GDM1 (cell line): ENCODE measurements at regions not wholly inside any gene's neighbourhood (a gene's known extent, or its start where the extent isn't known, plus 50 kb on each side); places are given as distances from the start of the nearest gene placed in this dataset.
A peak's percentile ranks its signal among the peaks of the same experiment; 100 is the strongest.

Experiments
- DNase-seq: peaks from one replicate; lab custom pipeline; 2025; lab: John Stamatoyannopoulos, UW

DNA sequence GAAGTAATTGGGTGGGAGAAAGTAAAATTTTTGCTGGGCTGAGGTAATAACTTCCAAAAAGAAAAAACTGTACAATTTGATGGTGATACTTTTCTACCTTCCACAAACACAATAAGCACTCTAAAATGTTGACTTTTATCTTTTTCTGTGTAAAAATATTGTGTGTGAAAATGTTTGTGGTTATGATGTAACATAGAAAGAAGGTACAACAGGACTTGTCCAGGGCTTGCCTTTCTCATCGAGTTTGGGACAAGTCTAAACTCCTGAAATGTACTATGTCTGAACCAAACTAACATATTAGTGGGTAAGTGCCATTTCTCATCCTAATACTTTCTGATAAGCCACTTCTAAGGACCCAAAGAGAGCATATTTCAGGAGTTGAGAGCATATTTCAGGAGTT lies 174.2 kb upstream of the PDGFD start:
- no peak for DNase-seq

DNA sequence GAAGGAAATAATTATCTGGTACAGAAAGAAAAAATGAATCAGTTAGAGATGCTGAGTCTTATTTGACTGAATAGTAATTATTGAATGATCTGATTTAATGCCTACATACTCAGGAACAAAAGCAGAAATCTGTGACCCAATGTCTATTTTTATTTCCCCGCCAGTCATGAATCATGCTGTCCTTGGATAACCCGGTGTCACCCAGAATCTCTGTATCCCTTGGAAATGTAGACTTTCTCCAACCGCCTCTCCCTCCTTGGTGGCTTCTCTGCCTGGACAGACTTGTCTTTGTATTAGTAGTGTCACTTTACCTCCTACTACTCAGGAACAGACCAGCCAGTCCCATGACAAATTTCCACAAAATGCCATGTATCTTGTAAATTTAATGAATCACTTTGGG lies 173.3 kb upstream of the PDGFD start:
- DNase-seq, result no peak

DNA sequence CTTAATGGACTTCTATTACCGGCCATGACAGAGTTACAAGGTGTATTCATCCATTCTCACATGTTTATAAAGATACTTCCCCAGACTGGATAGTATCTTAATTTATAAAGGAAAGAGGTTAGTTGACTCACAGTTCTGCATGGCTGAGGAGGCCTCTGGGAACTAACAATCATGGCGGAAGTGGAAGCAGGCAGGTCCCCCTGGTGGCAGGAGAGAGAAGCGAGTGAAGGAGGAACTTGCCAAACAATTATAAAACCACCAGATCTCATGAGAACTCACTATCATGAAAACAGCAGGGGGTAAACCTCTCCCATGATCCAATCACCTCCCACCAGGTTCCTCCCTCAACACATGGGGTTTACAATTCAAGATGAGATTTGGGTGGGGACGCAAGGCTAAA lies 170.0 kb upstream of the PDGFD start:
- DNase-seq, result no peak

DNA sequence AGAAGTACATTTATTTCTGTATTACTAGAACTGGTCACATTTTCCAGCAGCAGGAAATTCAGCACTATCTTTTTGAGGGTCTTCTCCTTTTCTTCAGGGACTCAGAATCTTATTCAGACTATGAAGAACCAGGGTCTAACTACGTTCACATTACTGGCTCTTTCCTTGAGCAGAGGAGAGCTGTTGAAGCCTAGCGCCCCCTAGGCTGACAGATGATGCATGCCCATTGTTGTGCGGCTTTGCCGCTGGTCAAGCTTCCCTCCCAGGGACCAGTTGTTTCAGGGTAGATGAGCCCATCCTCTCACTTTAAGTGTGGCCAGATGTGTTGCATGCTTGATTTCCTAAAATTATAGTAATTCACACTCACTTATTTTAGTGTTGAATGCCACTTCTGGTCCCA lies 168.2 kb upstream of the PDGFD start:
- DNase-seq, result no peak

DNA sequence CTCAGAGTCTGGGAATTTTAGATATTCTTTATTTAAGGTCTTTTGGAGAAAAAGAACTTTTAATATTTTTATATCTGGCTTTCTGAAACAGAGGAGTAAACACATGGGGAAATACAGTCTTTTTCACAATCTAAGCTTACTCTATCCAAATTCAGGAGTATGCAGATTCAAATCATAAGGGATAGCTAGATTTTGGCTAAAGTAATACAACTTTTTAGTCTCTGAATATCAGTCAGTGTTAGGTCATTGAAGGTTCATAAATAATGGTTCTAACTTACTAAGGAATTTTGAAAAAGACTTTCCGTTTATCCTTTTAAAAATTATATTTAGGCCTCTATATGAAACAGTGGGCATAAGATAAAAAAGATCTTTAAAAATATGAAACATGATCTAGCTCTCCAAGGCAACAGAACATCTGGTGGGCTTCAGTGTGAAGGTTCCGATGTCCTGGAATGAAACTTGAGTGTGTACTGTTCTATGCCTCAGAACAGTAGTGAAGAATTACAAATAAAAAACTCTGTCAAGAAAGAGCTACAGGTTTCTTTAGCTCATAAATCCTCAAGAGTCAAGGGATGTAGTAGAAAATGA lies 165.2 kb upstream of the PDGFD start:
- no peak for DNase-seq

DNA sequence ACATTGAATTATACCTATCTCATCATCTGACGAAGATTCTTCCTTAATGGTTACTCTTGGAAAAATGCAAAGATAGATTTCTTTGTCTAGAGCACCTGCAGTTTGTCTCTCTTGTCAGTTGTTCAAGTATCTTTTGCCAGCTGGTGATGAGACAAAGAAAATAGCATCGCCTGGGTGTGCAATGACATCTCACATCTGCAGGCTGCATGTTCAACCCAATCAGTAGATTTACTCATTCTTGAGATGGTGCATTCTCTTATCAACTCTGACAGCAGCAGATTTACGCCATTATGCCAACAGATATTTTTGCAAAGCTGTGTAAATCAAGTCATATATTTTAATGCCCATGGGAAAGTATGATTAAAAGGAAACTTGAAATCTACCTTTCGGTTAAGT lies 164.6 kb upstream of the PDGFD start:
- no peak for DNase-seq

DNA sequence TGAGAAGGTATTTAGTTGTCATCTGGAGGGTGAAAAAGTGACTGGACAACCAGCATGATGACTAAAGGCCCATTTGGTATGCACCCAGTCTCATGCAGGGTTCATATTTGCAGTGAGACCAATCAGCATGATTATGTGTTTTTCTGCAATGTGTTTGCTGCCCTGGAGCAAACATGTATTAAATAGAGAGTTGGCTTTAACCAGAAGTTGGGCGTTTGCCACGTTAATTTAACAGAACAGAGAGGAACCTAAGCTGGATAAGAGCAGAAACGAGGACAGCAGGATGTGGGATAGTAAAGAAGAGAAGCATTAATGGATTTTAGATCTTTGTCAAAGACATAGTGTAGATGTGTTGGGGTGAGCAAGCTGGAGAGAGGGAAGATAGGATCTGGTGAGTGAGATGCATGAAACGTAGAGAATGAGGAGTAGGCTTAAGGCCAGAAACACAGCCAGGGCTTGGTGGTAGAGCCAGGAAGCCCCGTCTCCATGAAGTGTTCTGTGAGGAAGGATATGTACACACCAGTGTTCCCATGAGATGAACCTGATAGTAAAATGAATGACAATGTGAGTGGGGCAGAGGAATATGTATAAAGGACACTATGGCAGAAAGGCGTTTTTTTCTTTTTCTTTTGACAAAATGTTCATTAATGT lies 164.0 kb upstream of the PDGFD start:
- no peak for DNase-seq

DNA sequence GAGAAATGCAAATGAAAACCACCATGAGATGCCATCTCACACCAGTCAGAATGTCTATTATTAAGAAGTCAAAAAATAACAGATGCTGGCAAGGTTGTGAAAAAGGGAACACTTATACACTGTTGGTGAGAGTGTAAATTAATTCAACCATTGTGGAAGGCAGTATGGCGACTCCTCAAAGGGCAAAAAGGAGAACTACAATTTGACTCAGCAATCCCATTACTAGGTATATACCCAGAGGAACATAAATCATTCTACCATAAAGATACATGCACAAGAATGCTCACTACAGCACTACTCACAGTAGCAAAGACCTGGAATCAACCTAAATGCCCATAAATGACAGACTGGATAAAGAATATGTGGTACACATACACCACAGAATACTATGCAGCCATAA lies 161.1 kb upstream of the PDGFD start:
- no peak for DNase-seq

DNA sequence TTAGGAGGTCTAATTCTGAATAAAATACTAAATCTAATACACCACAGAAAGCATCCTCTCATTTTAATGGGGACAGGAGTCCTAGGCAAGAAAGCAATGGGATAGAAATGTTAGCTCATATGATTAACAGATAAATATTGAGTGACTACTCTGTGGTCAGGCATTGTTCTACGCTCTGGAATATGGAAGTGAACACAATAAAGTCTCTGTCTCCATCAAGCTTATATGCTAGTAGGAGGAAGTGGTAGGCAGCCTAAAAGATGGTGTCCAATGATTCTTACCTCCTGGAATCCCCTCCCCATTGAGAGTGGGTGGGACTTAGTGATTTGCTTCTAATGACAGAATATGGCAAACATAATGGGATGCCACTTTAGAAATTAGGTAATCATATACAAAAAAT lies 160.3 kb upstream of the PDGFD start:
- no peak for DNase-seq

DNA sequence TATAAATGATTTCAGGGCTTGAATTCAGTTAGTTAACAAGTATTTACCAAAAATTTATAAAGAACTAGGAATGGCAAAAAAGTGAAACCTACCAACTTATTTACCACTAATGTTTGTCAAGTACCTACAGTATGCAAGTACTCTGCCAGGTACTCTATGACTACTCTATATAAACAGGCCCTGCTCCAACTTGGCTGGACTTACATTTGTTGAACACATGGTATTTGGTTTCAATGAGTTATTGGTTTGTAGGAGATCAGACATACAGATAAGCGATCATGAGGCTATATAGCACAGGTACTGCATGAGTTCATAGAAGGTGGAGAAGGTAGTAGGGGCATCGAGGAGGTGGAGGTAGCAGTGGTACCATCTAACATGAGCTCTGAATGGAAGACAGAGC lies 159.9 kb upstream of the PDGFD start:
- DNase-seq, result no peak

DNA sequence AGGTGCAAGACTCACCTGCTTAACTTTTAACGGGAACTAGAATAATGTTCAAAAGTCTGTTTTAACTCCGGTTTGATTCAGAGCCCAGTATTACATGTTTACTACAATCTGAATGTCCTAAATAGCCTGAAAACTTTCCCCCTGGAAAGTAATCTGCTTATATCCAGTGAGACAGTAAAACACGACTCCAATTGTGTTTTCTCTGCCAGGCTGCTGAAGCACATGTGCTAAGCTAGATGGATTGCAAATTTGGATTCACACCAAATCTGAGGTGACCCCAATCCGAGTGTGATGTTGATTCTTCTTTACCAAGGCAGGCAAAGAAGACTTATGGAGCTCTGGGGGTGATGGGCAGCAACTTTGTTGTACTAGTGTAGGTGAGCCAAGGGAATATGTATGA lies 158.7 kb upstream of the PDGFD start:
- no peak for DNase-seq

DNA sequence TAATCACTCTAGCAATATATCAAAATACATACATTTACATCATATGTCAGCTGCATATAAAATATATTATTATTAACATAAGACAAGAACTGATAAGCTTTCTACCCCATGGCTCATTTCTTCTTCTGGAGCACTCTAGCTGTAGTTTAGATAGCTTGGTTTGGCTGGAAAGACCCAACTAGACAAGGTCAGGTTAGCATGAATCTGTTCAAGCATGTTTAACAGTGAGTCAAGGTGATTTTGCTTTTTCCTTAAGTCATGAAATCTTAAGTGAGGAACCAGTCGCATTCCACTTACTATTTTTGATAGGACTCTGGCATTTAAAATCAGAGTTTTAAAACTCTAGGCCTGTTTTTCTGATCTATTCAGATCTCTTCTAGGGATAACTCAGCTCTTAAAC lies 157.0 kb upstream of the PDGFD start:
- DNase-seq, result no peak

DNA sequence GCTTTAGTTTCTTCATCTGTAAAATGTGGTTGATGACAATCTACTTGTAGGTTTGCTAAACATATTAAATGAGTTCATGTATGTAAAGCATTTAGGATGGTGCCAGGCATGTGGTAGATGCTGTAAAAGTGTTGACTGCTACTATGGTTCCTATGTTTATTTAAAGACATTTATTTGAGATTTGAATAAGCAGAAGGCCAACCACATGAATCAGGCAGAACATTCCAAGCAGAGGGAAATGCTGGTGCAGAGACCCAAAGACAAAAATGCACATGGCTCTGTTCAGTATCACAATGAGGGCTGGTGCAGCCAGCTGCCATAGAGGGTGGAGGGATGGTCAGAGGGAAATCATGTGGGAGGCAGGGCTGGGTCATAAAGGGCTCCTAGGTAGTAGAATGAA lies 156.2 kb upstream of the PDGFD start:
- DNase-seq, result no peak

DNA sequence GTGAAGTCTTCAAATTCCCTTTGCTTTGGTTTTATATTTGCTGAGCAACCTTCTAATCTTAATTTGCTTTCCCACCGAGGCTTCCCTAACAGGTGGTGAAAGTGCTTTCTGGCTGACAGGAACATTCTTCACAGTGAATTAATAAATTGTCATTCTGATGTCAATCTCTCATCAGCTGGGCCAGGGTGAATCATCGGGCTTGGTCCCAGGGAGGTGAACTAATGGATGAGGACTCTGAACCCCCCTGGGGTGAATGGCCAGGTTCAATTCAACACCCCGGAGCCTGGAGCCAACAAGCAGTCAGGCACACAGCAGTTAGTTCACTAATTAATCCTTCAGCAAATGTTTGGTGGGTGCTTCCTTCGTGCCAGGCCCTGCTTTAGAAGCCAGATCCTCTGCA lies 155.4 kb upstream of the PDGFD start:
- DNase-seq, result no peak

DNA sequence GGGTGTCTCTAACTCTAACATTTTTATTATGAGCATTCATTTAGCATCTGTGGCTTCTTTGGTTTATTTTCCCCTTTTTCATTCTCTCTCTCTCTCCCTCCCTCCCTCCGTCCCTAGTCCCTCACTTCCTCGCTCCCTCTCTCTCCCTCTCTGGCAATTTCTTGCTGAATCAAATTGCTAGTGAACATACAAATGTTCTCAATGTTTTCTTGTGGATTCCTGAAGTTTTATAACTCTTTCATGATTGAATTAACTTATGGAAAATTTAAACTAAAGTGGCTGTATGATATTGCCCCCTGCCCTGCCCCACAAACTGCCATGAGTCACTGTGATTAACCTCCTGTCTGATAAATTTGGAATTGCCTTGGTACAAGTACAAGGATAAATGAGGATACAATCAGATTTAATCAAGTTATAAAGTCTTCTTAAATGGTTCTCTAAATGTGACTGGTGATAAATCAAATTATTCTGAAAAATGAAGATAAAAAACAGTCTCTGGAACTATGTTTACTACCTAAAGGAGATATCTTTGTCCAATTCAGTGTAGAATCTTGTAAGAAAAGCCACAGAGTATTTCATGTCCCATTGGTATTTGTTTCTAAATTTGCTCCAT lies 143.0 kb upstream of the PDGFD start:
- DNase-seq, result no peak

DNA sequence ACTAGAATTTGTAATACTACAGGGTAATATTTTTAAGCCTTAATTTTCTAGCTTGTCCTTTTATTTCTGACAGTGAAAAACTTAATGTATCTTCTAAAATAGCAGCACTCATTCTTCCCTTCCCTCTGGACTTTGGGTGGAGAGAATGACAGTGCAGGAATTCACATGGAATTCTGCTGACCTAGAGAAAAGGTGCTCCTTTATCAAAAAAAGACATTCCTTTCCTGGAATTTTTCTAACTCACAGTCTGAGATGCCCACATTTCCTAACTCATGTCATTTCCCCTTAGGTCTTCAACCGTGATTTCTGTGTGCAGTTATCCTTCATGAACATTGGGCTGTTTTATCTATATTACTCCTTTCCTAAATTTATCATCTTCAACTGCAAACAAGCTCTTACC lies 137.8 kb upstream of the PDGFD start:
- no peak for DNase-seq

DNA sequence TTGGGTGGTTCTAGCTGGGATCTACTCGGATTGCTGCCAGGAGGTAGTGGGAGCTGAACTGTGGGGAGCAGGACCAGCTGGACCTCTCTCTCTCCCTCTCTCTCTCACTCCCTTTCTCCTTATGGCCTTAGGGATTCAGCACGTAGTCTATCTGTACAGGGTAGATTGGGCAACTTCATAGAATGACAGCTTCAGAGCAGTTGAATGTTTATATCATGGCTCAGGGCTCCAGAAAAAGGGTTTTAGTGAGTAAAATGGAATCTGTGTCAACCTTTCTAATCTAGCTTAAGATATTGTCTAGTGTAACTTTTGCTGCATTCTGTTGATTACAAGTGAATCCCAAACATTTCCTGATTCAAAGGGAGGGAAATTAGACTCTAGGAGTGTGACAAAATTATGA lies 127.7 kb upstream of the PDGFD start:
- no peak for DNase-seq

DNA sequence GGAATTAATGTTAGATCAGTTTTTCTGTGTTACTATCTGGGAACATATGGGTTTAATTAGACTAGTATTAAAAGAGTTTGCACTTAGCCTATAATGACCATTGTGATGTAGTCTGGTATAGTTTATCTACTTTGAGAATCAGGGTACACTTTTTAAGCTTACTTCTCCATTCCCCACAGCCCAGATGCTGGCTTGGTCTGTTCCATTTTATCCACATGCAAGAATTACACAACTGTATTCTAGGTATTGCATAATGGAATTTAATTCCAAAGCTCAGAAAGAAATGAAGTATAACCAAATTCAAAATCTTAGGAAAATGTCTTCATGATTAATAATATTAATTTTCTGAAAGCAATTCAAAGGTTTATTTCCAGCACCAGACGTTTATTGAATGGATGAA lies 122.2 kb upstream of the PDGFD start:
- no peak for DNase-seq

DNA sequence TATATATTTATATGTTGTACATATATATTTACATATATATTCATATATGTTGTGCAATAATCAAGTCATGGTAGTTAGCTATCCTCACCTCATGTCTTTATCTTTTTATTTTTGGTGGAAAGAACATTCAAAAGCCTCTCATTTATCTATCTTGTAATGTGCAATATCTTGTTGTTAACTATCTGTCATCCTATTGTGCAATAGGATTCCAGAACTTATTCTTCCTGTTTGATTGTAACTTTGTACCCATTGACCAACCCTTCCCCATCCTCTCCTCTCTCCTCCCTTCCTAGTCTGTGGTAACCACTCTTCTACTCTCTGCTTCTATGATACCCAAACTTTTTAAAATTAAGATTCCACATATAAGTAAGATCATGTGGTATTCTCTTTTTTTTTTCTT lies 115.6 kb upstream of the PDGFD start:
- DNase-seq, result no peak

DNA sequence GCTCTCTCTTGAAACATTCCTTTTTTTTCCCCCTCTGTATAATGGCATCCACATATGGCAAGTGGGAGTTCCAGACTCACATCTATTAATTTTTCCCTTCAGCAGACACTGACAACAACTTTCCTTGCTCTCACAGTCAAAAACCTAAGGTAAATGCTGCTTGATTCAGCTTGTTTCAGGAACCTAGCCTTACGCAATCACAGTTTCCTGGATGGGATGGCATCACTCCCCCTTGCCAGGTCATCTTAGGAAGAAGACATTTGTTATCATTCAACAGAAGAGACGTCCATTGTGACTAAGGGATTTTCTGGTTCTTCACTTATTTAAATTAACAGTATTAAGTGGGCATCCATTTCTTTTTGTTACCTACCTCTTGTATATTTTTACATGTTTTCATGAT lies 112.0 kb upstream of the PDGFD start:
- DNase-seq, result no peak

DNA sequence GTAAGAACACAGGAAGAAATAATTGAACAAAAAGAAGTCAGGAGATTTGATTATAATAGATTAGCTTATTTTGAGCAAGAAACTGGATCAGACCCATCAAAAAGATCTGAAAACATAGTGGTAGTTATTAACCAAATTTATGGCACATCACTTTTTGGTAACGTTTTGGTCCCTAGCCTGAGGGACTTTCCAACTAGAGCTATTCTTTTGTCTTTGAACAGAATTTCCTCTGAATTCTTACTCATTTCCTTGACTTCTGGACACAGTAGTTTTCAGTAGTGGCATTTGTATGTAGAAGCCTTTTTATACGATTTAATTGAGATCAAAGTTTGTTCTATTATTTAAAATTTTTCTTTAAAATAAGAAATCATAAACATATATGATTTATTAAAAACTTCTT lies 96.5 kb upstream of the PDGFD start:
- no peak for DNase-seq

DNA sequence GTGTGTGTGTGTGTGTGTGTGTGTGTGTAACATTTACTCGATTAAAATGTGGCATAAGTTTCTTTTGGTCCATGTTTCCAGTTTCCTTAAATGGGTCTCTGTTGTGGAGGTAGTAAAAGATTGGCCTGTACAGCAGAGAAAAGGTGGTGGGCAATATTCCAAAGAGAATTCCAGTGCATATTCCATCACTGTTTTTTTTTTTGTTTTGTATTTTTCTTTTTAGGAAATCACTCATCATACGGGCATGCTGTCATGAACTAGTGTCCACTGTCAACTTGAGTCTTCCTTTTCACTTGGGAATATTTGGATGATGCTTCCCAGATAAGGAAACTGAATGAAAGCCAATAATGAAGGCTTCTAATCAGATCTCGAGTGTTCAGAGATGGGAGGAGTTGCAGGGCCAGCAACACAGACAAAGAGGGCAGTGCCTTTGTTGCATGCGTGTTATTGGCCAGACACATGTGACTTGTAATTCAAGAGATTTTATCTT lies 95.2 kb upstream of the PDGFD start:
- no peak for DNase-seq

DNA sequence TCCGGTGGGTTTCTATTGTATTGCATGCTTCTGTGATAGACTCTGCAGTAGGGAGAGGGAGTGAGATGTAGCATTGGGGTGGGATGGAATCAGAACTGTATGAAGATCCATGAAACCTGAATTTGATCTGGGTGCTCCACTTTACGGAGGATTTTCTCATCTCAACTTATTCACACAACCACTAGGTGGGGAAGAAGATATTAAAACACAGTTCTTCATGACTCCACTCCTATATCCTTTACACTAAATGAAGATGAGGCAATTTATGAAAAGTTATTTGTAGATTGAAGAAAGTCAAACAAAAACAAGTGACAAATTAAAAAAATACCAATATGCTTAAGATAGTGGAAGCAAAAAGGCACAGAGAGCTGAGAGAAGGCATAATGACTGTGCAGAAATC lies 92.6 kb upstream of the PDGFD start:
- DNase-seq, result no peak

DNA sequence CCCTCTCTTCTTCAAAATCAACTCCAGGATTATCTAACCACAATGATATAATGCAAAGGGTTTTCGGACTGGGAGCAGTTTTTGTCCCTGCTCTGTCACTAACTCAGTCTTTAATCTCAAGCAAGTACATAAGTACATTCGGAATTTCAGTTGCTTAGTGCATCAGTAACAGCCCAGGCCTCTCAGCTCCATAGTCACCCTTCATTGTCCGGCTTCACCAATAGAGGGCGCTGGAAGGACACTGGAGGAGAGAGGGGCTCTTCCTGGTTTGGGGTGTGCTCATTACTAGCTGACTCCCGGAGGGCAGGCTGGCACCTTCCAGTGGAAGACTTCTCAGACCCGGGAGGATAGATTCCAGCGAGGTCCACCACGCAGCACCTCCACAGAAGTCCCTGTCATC lies 90.4 kb upstream of the PDGFD start:
- DNase-seq, result peak; percentile 14
